ENCODE measurements at regions not wholly inside any gene's neighbourhood (a gene's known extent, or its start where the extent isn't known, plus 50 kb on each side); places are given as distances from the start of the nearest gene placed in this dataset.

- DNase-seq (ENCODE audit: low read depth): peak; percentile 69
- no peak for TF ChIP-seq CTCF (conservative IDR thresholded peaks at IDR 0.05; ENCODE audit: low read depth, low read length)
- no peak overlapping the region for H3K4me3 ChIP-seq (ENCODE audit: low read depth, low read length)
Observed at GRCh38 chr13:34357435-34358232, 539.7 kb downstream of the RFC3 start.

GRCh38 chr13:34358811-34359513 is 541.0 kb downstream of the RFC3 start:
- DNase-seq (ENCODE audit: low read depth): peak; percentile 92
- no peak for TF ChIP-seq CTCF (conservative IDR thresholded peaks at IDR 0.05; ENCODE audit: low read depth, low read length)
- no peak overlapping the region for H3K4me3 ChIP-seq (ENCODE audit: low read depth, low read length)

- no peak overlapping the region for H3K4me3 ChIP-seq (ENCODE audit: low read depth, low read length)
- no peak for TF ChIP-seq CTCF (conservative IDR thresholded peaks at IDR 0.05; ENCODE audit: low read depth, low read length)
- DNase-seq (ENCODE audit: low read depth): no peak
Observed at GRCh38 chr13:34360702-34361101, 542.8 kb downstream of the RFC3 start.

- TF ChIP-seq CTCF (conservative IDR thresholded peaks at IDR 0.05; ENCODE audit: low read depth, low read length): no peak
- DNase-seq (ENCODE audit: low read depth): no peak
- no peak overlapping the region for H3K4me3 ChIP-seq (ENCODE audit: low read depth, low read length)
Observed at GRCh38 chr13:34361560-34361959, 543.6 kb downstream of the RFC3 start.

GRCh38 chr13:34363266-34363665 is 545.3 kb downstream of the RFC3 start:
- no peak overlapping the region for H3K4me3 ChIP-seq (ENCODE audit: low read depth, low read length)
- TF ChIP-seq CTCF (conservative IDR thresholded peaks at IDR 0.05; ENCODE audit: low read depth, low read length): no peak
- no peak for DNase-seq (ENCODE audit: low read depth)

- TF ChIP-seq CTCF (conservative IDR thresholded peaks at IDR 0.05; ENCODE audit: low read depth, low read length): no peak
- DNase-seq (ENCODE audit: low read depth): peak; percentile 71
- H3K4me3 ChIP-seq (ENCODE audit: low read depth, low read length): no peak overlapping the region
Observed at GRCh38 chr13:34364633-34365032, 546.7 kb downstream of the RFC3 start.

Measured in choroid plexus epithelial cell (primary cell).